GF-D8 (cell line): ENCODE measurements at regions not wholly inside any gene's neighbourhood (a gene's known extent, or its start where the extent isn't known, plus 50 kb on each side); places are given as distances from the start of the nearest gene placed in this dataset.
"Not testable (repeated sequence)": the region's sequence is repeated elsewhere in the genome, so short reads cannot be mapped to it uniquely, and the experiment has no call there.

Experiments
- DNase-seq: peaks from one replicate; lab custom pipeline; 2025; lab: John Stamatoyannopoulos, UW

DNA sequence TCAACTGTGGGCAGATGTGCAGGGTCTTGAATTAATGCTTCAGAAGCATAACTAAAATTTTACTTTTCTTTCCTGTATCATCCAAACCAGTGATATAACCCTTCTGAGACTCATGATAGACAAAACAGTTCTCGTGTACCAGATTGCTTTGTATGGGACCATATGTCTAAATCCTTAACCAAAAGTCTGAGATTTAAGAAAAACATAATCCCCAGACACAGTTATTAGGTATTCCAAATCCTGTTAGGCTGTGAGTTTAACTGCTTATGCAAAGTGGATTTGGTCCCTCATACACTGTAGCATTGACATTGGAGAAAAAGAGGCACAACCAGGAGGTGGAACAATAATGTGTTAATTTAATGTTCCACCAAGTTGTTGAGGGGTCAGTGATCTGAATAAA, 235.0 kb downstream of the PMAIP1 start:
- DNase-seq: no peak

DNA sequence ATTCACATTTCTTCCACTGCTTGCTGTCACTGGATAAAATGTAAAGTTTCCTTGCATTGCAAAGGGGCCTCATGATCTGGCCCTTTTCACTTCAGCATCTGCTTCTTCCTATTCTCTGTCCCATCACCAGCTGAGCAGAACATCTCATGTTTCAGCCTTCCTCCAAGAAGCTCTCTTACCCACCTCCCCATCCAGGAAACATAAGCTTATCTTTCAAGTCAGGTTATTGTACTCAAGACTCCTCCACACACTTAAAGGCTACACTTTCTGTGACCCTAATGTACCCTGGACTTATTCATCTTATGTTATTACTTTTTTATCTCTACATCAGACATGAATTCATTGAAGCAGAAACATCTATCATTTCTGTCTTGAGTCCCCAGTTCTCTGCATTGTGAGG, 230.5 kb downstream of the PMAIP1 start:
- DNase-seq: no peak

DNA sequence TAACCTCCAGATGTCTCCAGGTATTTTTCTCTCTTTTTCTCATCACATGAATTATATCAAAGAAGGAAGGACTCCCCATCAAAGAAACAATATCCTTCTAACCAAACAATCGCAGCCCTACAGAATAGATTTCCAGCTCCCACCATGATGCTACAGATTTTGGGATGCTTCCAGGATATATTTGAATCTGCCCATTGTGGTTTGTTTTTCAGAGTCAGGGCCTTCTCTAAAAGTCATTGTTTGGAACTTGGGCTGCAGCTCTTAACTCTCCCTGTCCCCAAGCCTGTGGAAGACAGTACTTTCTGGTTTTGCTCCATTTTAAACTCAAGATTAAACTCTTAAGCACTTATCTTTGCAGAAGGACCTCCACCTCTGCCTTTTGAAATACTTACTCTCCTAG, 223.2 kb downstream of the PMAIP1 start:
- no peak for DNase-seq

DNA sequence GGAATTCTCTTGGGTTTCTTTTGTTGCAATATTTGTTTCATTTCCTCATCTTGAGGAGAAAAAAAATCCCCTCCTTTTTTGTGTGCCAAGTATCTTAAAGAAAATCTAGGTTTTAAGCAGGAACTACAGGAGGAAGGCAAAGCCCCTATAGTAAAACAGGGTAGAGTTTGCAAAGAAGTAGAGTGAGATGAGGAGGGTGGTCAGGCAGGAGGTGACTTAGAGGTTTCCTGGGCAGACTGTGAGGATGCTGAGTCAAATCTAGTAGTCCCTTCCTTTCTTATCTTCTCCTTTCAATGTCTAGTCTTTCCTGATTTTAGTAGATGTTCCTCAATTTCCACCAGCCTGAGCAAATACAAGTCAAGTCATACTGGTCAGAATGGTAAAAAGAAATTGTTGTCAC, 222.5 kb downstream of the PMAIP1 start:
- no peak for DNase-seq

DNA sequence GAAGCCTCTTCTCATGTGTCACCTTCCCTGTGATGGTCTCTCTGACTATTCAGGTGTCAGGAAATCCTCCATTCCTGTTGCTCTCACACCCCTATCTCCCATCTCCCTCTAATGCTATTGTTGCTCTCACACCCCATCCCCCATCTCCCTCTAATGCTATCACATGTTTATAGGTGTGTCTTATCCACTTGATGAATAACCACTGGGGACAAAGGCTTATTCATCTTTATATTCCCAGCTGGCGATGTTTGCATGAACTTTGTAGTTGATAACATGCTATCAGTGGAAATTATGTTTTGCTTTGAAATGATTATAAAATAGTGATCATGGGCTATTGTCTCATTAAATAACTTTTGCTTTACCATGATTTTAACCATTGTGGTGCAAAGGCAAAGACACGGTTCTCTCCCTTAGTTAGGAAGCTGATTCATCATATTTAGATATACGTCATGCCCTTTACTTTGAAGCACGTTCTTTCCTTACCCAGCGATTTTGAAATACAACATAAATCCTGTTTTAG, 220.5 kb downstream of the PMAIP1 start:
- no peak for DNase-seq

DNA sequence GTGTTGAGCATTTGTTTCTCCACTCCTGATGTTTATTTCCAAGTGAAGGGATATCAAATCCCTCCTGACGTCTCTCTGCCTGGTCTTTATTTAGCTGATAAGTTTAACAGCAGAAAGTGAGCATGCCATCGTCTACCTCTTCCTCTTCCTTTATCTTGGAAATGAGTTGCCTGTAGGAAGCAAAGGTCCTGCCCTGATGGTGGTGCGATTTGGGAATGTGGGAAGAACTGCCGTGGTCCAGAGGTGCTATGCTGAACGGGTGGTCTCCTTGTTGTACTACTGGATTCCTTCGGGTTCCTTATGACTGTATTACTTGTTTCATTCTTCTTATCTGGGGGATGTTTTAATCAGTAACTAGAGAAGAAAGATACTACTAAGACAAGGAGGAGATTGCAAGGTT, 217.5 kb downstream of the PMAIP1 start:
- DNase-seq: no peak

DNA sequence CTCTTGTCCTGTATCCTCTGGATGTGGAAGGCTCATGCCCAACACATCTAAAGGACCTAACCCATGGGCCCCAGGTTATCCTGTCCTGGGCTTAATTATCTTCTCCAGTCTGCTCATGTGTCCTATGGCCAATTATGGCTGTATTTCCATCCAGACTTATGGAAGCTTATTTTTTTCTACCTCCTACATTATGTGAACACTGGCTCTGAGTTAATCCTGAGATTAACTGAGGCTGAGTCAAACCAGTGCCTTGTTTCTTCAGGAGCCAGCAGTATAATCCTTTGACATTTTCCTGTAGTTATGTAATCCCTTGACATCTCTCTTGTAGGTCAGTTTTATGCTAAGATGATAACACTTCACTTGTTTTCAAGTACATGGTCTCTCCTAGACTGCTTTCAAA, 213.6 kb downstream of the PMAIP1 start:
- no peak for DNase-seq

DNA sequence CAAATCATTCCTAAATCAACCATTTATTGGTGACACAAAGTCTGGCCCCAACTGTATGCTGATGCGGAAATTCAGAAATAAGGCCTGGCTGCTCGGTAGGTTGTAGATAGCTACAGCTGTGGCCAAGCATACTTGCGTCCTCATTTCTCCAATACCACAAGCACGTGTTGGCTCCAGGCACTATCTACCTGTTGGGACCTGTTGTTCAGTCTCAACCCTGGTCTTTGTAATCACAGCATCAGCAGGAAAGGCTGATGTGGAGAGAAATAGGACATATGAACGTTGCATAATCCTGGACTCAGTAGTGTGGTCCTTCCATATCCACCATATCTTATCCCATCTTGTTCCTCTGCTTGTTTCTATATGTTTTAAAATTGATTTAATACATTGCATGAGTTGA, 212.6 kb downstream of the PMAIP1 start:
- no peak for DNase-seq

DNA sequence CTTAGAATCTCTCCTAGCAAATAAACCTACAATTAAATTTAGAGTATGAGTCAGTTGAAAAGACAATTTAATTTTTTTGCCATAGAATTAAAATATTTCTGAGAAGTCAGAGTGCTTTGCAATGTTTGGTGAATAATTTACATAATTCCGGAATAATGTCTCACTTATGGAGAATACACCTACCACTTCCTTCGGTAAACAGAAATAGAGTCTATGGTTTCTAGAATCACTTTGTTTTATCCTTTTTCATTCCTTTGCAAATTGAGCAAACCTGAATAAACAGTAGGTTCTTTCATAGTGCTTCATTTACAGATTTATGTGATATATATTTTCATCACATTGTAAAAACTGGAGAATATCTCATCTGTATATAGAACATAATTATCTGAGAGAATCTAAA, 211.7 kb downstream of the PMAIP1 start:
- no peak for DNase-seq

DNA sequence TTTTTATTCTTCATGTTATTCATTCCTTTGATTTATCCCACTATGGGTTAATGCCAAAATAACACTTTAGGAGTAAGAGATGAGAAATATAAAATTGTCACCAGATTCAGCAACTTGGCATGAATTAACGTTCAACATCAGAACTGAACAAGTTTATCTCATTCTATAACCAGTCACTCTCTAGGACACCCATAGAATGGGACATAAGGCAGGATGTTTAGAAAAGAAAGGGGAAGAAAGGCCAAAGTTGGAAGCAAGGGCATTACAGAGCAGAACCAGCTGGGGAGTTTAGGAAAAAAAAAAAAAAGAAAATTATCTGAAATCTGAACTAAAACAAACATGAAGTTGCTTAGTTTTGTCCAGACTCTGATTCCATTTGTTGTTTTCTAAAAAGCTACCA, 211.0 kb downstream of the PMAIP1 start:
- no peak for DNase-seq

DNA sequence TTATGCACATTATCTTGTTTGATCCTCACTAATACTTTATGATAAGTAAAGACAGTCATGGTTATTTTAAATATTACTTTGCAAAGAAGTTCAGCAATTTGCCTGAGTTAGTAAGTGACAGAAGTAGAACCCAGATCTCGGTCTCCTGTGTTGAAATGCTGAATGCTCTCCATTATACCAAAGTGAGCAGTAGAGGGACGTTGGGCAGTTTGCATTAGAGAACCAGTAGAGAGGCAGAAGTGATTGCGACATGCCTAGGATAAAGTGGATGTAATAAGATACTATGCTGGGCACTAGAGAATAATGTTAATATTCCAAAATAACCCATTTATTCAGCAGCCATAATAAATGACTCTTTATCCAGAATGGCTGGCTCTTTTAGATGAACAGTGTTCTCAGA, 201.0 kb downstream of the PMAIP1 start:
- DNase-seq: no peak

DNA sequence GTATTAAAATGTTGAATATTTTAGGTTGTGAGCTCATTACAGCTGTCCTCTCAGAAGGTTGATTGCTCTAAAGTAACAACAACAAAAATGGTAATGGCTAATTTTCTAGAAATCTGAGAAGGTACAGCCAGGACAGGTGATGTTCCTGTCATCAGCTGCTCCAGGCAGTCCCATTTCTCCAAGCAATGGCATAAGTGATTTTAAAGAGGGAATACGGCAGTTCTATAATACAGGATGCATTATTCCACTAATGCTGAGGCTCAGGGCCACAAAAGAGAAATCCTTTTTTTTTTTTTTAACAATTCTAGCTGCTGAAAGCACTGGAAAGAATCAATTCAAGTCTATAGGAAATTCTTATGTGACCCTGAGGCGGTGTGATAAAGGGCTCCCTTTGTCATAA, 199.9 kb downstream of the PMAIP1 start:
- no peak for DNase-seq

DNA sequence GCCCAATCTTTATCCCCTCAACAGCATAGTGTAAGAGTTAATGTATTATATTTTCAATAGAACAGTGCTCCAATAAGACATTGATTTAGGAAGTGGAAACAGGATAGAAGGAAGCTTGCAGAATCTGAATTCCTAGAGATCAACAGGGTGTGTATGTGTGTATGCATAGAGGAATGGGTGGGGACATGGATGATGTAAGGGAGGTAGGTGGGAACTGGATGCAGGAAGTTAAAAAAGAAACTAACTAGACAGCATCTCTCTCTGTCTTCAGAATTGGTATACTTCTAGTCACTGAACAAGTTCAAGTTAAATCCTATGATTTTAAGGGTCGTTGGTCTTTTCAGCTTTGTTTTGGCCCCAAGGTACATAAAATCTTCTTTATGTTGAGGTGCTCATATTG, 196.6 kb downstream of the PMAIP1 start:
- DNase-seq: no peak

DNA sequence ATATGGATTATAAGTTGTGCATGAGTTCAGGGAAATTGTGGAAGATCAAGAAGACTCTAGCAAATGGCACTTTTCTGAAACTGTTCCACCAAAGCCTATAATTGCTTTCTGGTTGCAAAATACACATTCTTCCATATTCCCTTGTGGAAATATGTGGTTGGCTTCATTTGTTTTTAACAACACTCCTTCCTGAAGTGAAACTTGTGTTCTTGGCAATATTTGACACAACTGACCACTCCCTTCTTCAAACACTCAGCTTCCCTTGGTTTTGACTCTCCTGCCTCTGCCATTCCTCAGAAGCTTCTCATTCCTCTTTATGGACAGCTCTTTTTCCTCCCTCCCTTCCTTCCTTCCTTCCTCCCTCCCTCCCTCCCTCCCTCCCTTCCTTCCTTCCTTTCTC, 192.3 kb downstream of the PMAIP1 start:
- no peak for DNase-seq

DNA sequence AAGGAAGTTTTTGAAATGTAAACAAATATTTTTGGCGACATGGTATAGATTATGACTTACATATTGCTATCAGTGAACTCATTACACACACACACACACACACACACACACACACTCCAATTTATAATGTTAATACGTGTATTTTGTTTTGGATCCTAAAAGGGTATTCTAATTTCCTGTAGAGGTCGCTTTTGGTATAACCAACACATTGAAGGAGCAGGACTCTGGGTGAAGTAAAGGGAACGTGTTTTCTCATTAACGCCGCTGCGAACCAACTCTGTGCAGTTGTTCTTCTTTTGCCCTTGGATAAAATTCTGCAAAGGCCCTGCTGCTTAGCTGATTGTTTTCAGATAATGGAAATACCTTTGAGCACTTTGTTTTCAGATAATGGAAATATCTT, 190.4 kb downstream of the PMAIP1 start:
- DNase-seq: no peak

DNA sequence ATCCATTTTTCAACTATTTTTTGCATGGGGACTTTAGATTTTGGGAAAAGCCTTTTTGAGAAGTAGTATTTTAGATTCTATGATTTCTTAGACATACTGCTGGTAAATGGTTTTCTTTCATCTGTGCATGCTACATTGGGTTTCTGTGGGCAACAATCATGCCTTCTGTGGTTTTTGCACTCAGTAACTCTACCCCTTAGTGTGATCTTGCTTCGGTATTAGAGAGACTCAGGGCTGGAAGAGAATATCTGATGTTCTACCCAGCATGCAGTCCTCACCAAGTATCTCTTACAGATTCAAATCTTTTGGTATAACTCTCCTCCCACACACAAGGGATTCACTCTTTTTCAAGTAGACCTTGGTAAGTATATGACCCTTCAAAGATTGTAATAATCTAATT, 183.0 kb downstream of the PMAIP1 start:
- DNase-seq: no peak

DNA sequence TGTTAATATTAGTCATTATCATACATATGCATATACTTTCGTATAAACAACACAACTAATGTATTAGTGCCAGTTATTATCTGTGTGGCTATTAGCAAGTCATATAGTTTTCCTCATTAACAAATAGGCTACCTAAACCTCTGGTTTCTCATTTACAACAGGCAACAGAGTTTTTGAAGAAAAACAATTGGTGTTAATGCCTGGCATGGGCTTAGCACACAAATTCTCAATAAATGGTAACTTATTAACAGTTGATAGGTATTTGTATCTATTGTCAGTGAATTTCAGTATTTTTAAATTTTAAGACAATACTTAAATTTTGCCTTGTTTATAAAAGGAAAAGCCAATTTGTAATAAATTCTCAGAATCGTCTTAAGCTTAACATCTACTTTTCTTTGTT, 182.5 kb downstream of the PMAIP1 start:
- no peak for DNase-seq

DNA sequence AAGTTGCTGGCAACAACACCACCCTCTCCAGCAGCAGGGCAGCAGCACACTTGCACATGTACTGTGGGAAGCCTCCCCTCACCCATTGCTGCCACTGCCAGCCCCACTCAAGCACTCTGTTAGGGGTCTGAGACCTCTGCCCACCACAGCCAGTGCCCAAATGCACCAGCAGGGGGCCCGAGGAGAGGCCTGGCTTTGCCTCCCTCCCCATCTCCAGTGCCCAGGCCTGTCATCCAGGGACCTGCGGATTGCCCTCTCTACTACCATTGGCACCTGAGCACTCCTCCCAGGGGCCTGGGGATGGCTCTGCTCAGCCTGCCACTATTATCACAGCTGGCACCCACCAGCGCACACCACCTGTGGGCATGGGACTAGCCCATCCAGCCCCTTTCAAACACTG, 175.7 kb downstream of the PMAIP1 start:
- no peak for DNase-seq

DNA sequence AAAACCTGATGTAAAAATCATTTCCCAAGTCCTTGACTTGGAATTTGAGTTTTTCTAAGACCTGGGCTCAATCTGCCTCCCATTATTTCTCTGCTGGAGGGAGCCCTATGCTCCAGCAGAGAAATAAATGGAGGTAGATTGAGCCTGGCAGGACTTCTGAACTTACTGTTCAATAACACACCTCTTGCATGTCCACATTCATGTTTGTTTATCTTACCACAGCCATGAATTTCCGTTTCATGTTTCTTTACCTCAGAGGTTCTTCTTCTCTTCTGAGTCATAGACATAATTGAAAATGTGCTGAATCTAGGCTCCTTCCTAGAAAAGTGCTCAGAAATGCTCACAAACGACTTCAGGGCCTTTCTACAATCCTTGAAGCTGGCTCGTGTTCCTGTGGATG, 170.8 kb downstream of the PMAIP1 start:
- DNase-seq: no peak

DNA sequence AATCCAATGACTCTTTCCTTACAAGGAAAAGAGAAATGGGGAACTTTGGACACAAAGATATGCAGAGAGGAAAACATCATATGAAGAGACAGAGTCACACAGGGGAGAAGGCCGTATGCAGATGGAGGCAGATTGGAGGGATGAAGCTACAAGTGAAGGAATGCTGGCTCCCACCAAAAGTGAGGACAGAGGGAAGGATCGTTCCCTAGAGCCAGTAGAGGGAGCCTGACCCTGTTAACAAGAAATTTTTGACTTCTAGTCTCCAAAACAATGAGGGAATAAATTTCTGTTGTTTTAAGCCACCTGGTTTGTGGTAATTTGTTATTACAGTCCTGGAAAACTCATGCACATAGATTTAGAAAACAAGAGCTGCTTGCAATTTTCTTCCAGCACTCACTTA, 169.3 kb downstream of the PMAIP1 start:
- DNase-seq: no peak

DNA sequence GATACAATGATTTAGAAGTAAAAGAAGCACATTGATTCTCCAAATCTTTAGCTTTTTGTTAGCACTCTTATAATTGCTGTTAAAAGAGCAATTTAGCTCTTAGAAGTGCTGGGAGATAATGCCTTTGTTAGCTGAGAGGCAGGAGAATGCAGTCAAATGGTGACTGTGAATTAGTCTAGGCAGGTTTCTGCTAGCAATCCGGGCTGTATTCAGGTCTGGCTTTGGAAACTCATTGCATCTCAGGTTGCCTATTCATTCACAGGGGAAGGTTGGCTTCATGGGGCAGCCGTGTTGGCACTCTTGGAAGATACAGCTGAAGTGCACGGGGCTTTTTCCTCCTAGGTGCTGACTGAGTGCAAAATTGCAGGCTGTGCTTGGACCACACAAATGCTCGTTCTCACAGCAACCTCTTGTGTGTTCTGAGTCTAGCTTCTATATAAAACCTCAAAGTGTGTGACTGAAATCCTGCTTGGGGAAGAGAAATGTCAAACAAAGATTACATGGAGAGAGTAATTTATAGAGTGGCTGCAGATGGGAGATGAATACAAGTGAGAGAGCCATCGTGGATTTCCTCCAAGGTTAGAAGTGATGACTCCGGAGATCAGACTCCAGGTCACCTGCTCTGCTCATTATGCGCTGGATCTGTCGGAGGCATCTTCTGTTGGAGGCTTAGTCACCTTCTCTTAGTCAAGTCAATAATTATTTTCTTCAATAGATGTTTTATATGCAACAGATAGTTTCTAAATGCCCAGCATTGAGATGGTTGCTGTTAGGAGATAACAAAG, 167.8 kb downstream of the PMAIP1 start:
- no peak for DNase-seq

DNA sequence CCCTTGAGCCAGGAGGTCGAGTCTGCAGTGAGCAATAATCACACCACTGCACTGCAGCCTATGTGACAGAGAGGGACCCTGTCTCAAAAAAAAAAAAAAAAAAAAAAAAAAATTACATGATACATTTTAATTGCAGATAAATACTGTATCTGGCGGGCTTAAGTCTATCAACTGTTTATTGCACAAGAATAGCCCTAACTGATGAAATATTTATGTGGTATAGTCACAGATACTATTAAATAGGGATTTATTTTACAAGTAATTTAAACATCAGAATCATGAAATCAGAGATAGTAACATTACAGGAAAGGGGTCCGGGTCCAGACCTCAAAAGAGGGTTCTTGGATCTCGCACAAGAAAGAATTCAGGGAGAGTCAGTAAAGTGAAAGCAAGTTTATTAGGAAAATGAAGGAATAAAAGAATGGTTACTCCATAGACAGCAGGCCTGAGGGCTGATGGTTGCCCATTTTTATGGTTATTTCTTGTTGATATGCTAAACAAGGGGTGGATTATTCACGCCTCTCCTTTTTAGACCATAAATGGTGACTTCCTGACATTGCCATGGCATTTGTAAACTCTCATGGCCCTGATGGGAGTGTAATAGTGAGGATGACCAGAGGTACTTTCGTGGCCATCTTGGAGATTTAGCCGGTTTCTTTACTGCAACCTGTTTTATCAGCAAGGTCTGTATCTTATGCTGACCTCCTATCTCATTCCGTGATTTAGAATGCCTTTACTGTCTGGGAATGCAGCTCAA, 166.6 kb downstream of the PMAIP1 start:
- DNase-seq: no peak

DNA sequence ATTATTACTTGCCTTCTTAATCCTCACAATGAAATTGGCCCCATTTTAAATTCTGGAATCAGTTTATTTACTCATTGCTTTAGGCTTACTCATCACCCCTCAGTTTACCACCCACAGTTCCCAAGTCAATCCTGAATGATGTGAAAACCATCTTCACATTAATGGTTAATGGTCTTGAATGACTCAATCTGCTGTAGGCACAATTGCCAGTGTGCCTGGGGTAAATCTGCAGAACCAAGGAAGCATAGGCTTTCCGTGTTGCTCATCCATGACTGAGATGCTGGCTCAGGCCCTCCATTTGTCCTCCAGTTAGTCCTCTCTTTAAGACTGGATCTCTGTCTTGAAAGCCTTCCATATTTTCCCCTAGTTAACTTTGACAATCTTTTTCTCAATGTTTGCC, 164.5 kb downstream of the PMAIP1 start:
- DNase-seq: no peak

DNA sequence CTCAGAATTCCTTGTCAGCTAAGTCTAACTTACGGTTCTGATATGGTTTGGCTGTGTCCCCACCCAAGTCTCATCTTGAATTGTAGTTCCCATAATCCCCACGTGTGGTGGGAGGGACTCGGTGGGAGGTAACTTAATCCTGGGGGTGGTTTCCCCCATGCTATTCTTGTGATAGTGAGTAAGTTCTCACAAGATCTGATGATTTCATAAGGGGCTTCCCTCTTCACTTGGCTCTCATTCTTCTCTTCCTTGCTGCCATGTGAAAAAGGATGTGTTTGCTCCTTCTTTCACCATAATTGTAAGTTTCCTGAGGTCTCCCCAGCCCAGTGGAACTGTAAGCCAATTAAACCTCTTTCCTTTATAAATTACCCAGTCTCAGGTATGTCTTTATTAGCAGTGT, 163.0 kb downstream of the PMAIP1 start:
- DNase-seq: not testable (repeated sequence)
